ENCODE measurements at regions not wholly inside any gene's neighbourhood (a gene's known extent, or its start where the extent isn't known, plus 50 kb on each side); places are given as distances from the start of the nearest gene placed in this dataset.

- Histone ChIP-seq H3K79me1 (ENCODE audit: low read depth, low read length) (no peaks in the 10 kb centered on the region), H2AK5ac (ENCODE audit: low read depth, low read length) (no peak overlapping the region), H2BK12ac (ENCODE audit: low read depth, low read length) (no peak overlapping the region), H4K91ac (replicated peaks; ENCODE audit: insufficient read length, low read length) (no peak overlapping the region), H3K14ac (ENCODE audit: insufficient read length) (no peak overlapping the region), H3K27me3 (replicated peaks in 1 of 4; ENCODE audit: control insufficient read depth in 3 of 4, extremely low read depth in 1 of 4, insufficient read depth in 3 of 4, low read length in 3 of 4) (no peaks in the 10 kb centered on the region; a peak in 1 of 7 replicates), H3K56ac (replicated peaks; ENCODE audit: insufficient read length, low read depth, low read length) (no peak overlapping the region), H2BK120ac (replicated peaks; ENCODE audit: low read depth, low read length) (no peak overlapping the region), H3K36me3 (ENCODE audit: control insufficient read depth in 2 of 4, insufficient read depth in 4 of 4, low read length in 3 of 4) (no peaks in the 10 kb centered on the region), H2BK15ac (ENCODE audit: low read length) (no peak overlapping the region), H4K5ac (ENCODE audit: insufficient read length, low read depth, low read length) (no peak overlapping the region), H4K8ac (ENCODE audit: extremely low read depth, insufficient read depth, low read length) (peak overlapping the region; percentile 59; the same call in 1 of the 2 replicates), H3K9ac (replicated peaks in 1 of 4; ENCODE audit: extremely low read depth in 1 of 4, low read depth in 3 of 4, low read length in 3 of 4) (no peak overlapping the region), H2BK5ac (ENCODE audit: low read depth, low read length) (no peak overlapping the region), H3K4me2 (ENCODE audit: insufficient read depth in 1 of 2, low read depth in 2 of 2, low read length in 2 of 2) (no peak overlapping the region), H3K4ac (replicated peaks; ENCODE audit: insufficient read length, low read depth, low read length) (no peak overlapping the region), H2BK20ac (ENCODE audit: low read length) (no peak overlapping the region), H3K79me2 (ENCODE audit: control insufficient read depth in 1 of 2, insufficient read depth in 2 of 2, low read length in 2 of 2) (no peaks in the 10 kb centered on the region), H4K20me1 (replicated peaks in 1 of 2; ENCODE audit: control insufficient read depth in 1 of 2, insufficient read depth in 2 of 2, low read length in 2 of 2) (no peaks in the 10 kb centered on the region), H3K27ac (ENCODE audit: low read depth, low read length) (no peak overlapping the region), H3K18ac (ENCODE audit: extremely low read depth, low read length) (no peak overlapping the region; the same call in 1 of the 2 replicates), H3K4me1 (replicated peaks in 1 of 4; ENCODE audit: control insufficient read depth in 3 of 4, insufficient read depth in 4 of 4, low read length in 3 of 4) (no peaks in the 10 kb centered on the region), H2AFZ (ENCODE audit: low read length) (peak overlapping the region; percentile 67; the same call in 1 of the 2 replicates), H3K4me3 (ENCODE audit: extremely low read depth in 1 of 4, insufficient read depth in 2 of 4, low read depth in 3 of 4, low read length in 4 of 4) (no peak overlapping the region), H3K9me3 (ENCODE audit: insufficient read depth in 2 of 2, low read depth in 1 of 2, low read length in 1 of 2) (0 out of 4 replicates have a peak, but pooled peaks cover 0 to 3% of the 10 kb centered on the region in 2 experiments), H3K23ac (ENCODE audit: insufficient read length) (no peak overlapping the region), H3K23me2 (ENCODE audit: low read depth, low read length) (no peaks in the 10 kb centered on the region; the same call in 1 of the 2 replicates)
- POLR2A ChIA-PET (ENCODE audit: partially characterized antibody): no interaction called here
- DNase-seq (ENCODE audit: low read depth in 1 of 2, low spot score in 2 of 2) (no peak), FAIRE-seq (no peak)
- 82% methylated on average over 2 of the region's 2 CpGs; no CpG with 5 or more reads in 1 of the 2 experiments for WGBS, 2 experiments (ENCODE audit: extremely low coverage in 1 of 2, insufficient coverage in 1 of 2, insufficient read length in 1 of 2, insufficient replicate concordance in 2 of 2, low coverage in 1 of 2, low lambda C conversion rate in 2 of 2, missing lambda C conversion rate in 1 of 2)
- CTCF ChIA-PET (ENCODE audit: partially characterized antibody): interaction anchor here (0.6 to 0.8 kb wide), 3 partner anchors 9 to 227 kb away, joined by 3 to 4 read pairs (median 3); no protein-coding TSS in a partner anchor
- no peak for TF ChIP-seq CEBPB (IDR thresholded peaks at IDR 0.05; ENCODE audit: low read depth, low read length)
- TF ChIP-seq POU5F1 (IDR thresholded peaks at IDR 0.05; ENCODE audit: low read depth, low read length): no peak
- no peak for TF ChIP-seq MAFK (IDR thresholded peaks at IDR 0.05; ENCODE audit: low read depth, low read length)
- TF ChIP-seq TEAD4 (IDR thresholded peaks at IDR 0.05; ENCODE audit: low read depth, low read length): no peak
- no peak for TF ChIP-seq ZNF274 (IDR thresholded peaks at IDR 0.05; ENCODE audit: borderline replicate concordance, extremely low read depth, low read length)
- TF ChIP-seq SAP30 (IDR thresholded peaks at IDR 0.05; ENCODE audit: insufficient read depth, insufficient replicate concordance, low read length): no peak
- TF ChIP-seq SUZ12 (IDR thresholded peaks at IDR 0.05; ENCODE audit: low read length): no peak
- TF ChIP-seq EZH2 (IDR thresholded peaks at IDR 0.05; ENCODE audit: low read depth, low read length, severe bottlenecking): no peak
These were observed 227.2 kb downstream of the NSG2 start for GRCh38 chr5:174272671-174273070.
